ENCODE measurements at regions not wholly inside any gene's neighbourhood (a gene's known extent, or its start where the extent isn't known, plus 50 kb on each side); places are given as distances from the start of the nearest gene placed in this dataset.

DNA sequence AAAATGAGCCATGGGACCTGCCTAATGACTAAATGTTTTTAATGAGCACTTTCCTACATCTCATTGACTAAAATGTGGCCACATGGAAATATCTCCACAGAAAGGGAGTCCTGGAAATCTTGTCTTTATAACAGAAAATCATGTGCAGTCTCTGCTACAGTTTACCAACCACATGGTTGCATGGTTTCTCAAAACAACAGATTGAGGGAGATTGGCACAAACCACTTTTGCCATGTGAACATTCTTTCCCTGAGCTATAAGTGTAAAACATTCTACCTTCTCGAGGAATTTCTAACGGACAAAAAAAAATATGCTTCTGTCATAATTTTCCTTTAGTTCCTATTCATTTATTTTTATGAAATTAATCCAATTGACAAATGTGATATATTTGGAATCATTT lies 218.9 kb upstream of the SLITRK5 start:
- Mint-ChIP-seq H3K27ac (no peak overlapping the region), H3K27me3 (ENCODE audit: insufficient read depth, low read depth) (no peaks in the 10 kb centered on the region), H3K4me3 (no peak overlapping the region), H3K36me3 (no peaks in the 10 kb centered on the region), H3K4me1 (no peaks in the 10 kb centered on the region), H3K9me3 (no peaks in the 10 kb centered on the region)
- no peaks in the 10 kb centered on the region for H4K20me1 ChIP-seq (ENCODE audit: low read depth)
- H3F3A ChIP-seq (ENCODE audit: low read depth): no peaks in the 10 kb centered on the region
- H3K36me3 ChIP-seq: no peaks in the 10 kb centered on the region
- no peaks in the 10 kb centered on the region for H3K27me3 ChIP-seq
- no peak overlapping the region for H3K4me3 ChIP-seq
- no peak overlapping the region for H3K27ac ChIP-seq
- H3K9me3 ChIP-seq (ENCODE audit: low read depth): no peaks in the 10 kb centered on the region
- no peak for DNase-seq (ENCODE audit: low spot score)
- no peak overlapping the region for H2AFZ ChIP-seq (replicated peaks)
- no peaks in the 10 kb centered on the region for H3K4me1 ChIP-seq
- H3K79me2 ChIP-seq (ENCODE audit: low read depth): no peaks in the 10 kb centered on the region
- no peak for TF ChIP-seq EZH2 (IDR thresholded peaks at IDR 0.05)
- no peak for TF ChIP-seq EZH2phosphoT487 (IDR thresholded peaks at IDR 0.05)
- no peak for TF ChIP-seq CTCF (IDR thresholded peaks at IDR 0.05)
- no peak overlapping the region for H3K9ac ChIP-seq
- H3K4me2 ChIP-seq: no peak overlapping the region

GRCh38 chr13:87453244-87453643 lies 217.9 kb upstream of the SLITRK5 start:
- no peak overlapping the region for H3K9ac ChIP-seq
- H3K27ac ChIP-seq: no peak overlapping the region
- Mint-ChIP-seq H3K27me3 (ENCODE audit: insufficient read depth, low read depth) (no peaks in the 10 kb centered on the region), H3K4me1 (no peaks in the 10 kb centered on the region), H3K9me3 (no peaks in the 10 kb centered on the region), H3K27ac (no peak overlapping the region), H3K36me3 (no peaks in the 10 kb centered on the region), H3K4me3 (no peak overlapping the region)
- H3K9me3 ChIP-seq (ENCODE audit: low read depth): no peaks in the 10 kb centered on the region
- no peaks in the 10 kb centered on the region for H3K4me1 ChIP-seq
- H3K4me2 ChIP-seq: no peak overlapping the region
- H3K4me3 ChIP-seq: no peak overlapping the region
- no peaks in the 10 kb centered on the region for H3F3A ChIP-seq (ENCODE audit: low read depth)
- no peak for DNase-seq (ENCODE audit: low spot score)
- TF ChIP-seq EZH2 (IDR thresholded peaks at IDR 0.05): no peak
- TF ChIP-seq CTCF (IDR thresholded peaks at IDR 0.05): no peak
- TF ChIP-seq EZH2phosphoT487 (IDR thresholded peaks at IDR 0.05): no peak
- no peaks in the 10 kb centered on the region for H4K20me1 ChIP-seq (ENCODE audit: low read depth)
- no peaks in the 10 kb centered on the region for H3K36me3 ChIP-seq
- no peaks in the 10 kb centered on the region for H3K79me2 ChIP-seq (ENCODE audit: low read depth)
- no peaks in the 10 kb centered on the region for H3K27me3 ChIP-seq
- H2AFZ ChIP-seq (replicated peaks): no peak overlapping the region

- no peak for TF ChIP-seq EZH2phosphoT487 (IDR thresholded peaks at IDR 0.05)
- H3K9ac ChIP-seq: no peak overlapping the region
- no peaks in the 10 kb centered on the region for H3K36me3 Mint-ChIP-seq
- no peak overlapping the region for H3K4me3 Mint-ChIP-seq
- no peaks in the 10 kb centered on the region for H3K79me2 ChIP-seq (ENCODE audit: low read depth)
- H4K20me1 ChIP-seq (ENCODE audit: low read depth): no peaks in the 10 kb centered on the region
- no peaks in the 10 kb centered on the region for H3F3A ChIP-seq (ENCODE audit: low read depth)
- H3K4me1 ChIP-seq: no peaks in the 10 kb centered on the region
- no peak overlapping the region for H3K4me2 ChIP-seq
- no peaks in the 10 kb centered on the region for H3K27me3 Mint-ChIP-seq (ENCODE audit: insufficient read depth, low read depth)
- H3K36me3 ChIP-seq: no peaks in the 10 kb centered on the region
- no peaks in the 10 kb centered on the region for H3K9me3 Mint-ChIP-seq
- H3K4me3 ChIP-seq: no peak overlapping the region
- H2AFZ ChIP-seq (replicated peaks): no peak overlapping the region
- H3K27me3 ChIP-seq: no peaks in the 10 kb centered on the region
- no peaks in the 10 kb centered on the region for H3K9me3 ChIP-seq (ENCODE audit: low read depth)
- H3K27ac ChIP-seq: no peak overlapping the region
- DNase-seq (ENCODE audit: low spot score): no peak
- H3K4me1 Mint-ChIP-seq: no peaks in the 10 kb centered on the region
- H3K27ac Mint-ChIP-seq: no peak overlapping the region
Measured at GRCh38 chr13:87459419-87459818, 211.8 kb upstream of the SLITRK5 start.

- DNase-seq (ENCODE audit: low spot score): no peak
- Histone ChIP-seq H4K20me1 (ENCODE audit: low read depth) (no peaks in the 10 kb centered on the region), H3F3A (ENCODE audit: low read depth) (no peaks in the 10 kb centered on the region), H3K4me3 (no peak overlapping the region), H3K27ac (no peak overlapping the region), H3K9ac (no peak overlapping the region), H2AFZ (replicated peaks) (no peak overlapping the region), H3K27me3 (no peaks in the 10 kb centered on the region), H3K79me2 (ENCODE audit: low read depth) (no peaks in the 10 kb centered on the region), H3K9me3 (ENCODE audit: low read depth) (no peaks in the 10 kb centered on the region), H3K36me3 (no peaks in the 10 kb centered on the region), H3K4me2 (no peak overlapping the region), H3K4me1 (no peaks in the 10 kb centered on the region)
- Mint-ChIP-seq H3K27ac (no peak overlapping the region), H3K36me3 (no peaks in the 10 kb centered on the region), H3K4me3 (no peak overlapping the region), H3K9me3 (no peaks in the 10 kb centered on the region), H3K4me1 (no peaks in the 10 kb centered on the region), H3K27me3 (ENCODE audit: insufficient read depth, low read depth) (peaks cover 2% of the 10 kb centered on the region)
- TF ChIP-seq EZH2 (IDR thresholded peaks at IDR 0.05) (no peak), EZH2phosphoT487 (IDR thresholded peaks at IDR 0.05) (no peak), CTCF (IDR thresholded peaks at IDR 0.05) (no peak)
Measured at GRCh38 chr13:87497426-87497825, 173.7 kb upstream of the SLITRK5 start.

All from neural progenitor cell (in vitro differentiated cells).